GM12874 (cell line): ENCODE measurements at regions not wholly inside any gene's neighbourhood (a gene's known extent, or its start where the extent isn't known, plus 50 kb on each side); places are given as distances from the start of the nearest gene placed in this dataset.

Experiments used
- CTCF ChIP-seq: IDR thresholded peaks from 2 replicates; pipeline ENCODE4 v1.5.1; 2011; ENCODE audit warnings: low read depth, mild to moderate bottlenecking, control low read depth, low read length, moderate library complexity; ENCODE audit not compliant: insufficient read depth

GRCh38 chrX:13868591-13868990 is 51.7 kb upstream of the GPM6B start:
- no peak for TF ChIP-seq CTCF
